ENCODE measurements at regions not wholly inside any gene's neighbourhood (a gene's known extent, or its start where the extent isn't known, plus 50 kb on each side); places are given as distances from the start of the nearest gene placed in this dataset.

GRCh38 chr7:90007001-90007654, 147.1 kb upstream of the STEAP1 start:
- dilution Hi-C loops (cut with HindIII; ENCODE audit: low sequenced_read_pairs, unreplicated experiment): no loop called here
- H4K91ac ChIP-seq (ENCODE audit: insufficient read depth, low read depth, low read length): no peak overlapping the region

More at GRCh38 chr7:90007001-90007654, 147.1 kb upstream of the STEAP1 start:
- H2AFZ ChIP-seq (replicated peaks; ENCODE audit: low read length, poor library complexity): no peak overlapping the region
- H3K27ac ChIP-seq (ENCODE audit: insufficient read depth, low read length): no peak overlapping the region
- WGBS, 2 experiments (ENCODE audit: extremely low coverage in 2 of 2, insufficient read length in 1 of 2): 33% methylated on average over 1 of the region's 3 CpGs; no CpG with 5 or more reads in 1 of the 2 experiments
- no peak overlapping the region for H3K14ac ChIP-seq (replicated peaks; ENCODE audit: low read depth, low read length)
- DNase-seq: no peak
- H3K9ac ChIP-seq (ENCODE audit: low read depth, low read length): no peak overlapping the region
- H3K56ac ChIP-seq (ENCODE audit: extremely low read depth, insufficient read depth, low read length): no peak overlapping the region
- no peak overlapping the region for H2AK5ac ChIP-seq (ENCODE audit: low read depth, low read length)
- H2BK5ac ChIP-seq (ENCODE audit: low read depth, low read length, poor library complexity, severe bottlenecking): no peak overlapping the region
- H3K9me1 ChIP-seq (ENCODE audit: insufficient read depth, low read length): no peaks in the 10 kb centered on the region
- ChIA-PET POLR2A (ENCODE audit: unreplicated experiment) (no interaction called here), CTCF (no interaction called here)
- H2BK20ac ChIP-seq (ENCODE audit: low read depth, low read length): no peak overlapping the region
- no peak overlapping the region for H3K23ac ChIP-seq (ENCODE audit: low read depth, low read length)
- H4K8ac ChIP-seq (ENCODE audit: low read depth in 2 of 2, low read length in 2 of 2): no peak overlapping the region
- no peak overlapping the region for H2BK120ac ChIP-seq (ENCODE audit: low read depth, low read length)
- no peak overlapping the region for H4K5ac ChIP-seq (ENCODE audit: low read depth, low read length)
- no peak overlapping the region for H3K4me2 ChIP-seq (ENCODE audit: low read depth, low read length)
- in situ Hi-C loops (cut with MboI; ENCODE audit: low sequenced_read_pairs): no loop called here
- H3K9me3 ChIP-seq (ENCODE audit: control insufficient read depth, insufficient read depth, low read length): no peaks in the 10 kb centered on the region; the same call in 1 of the 2 replicates
- no peaks in the 10 kb centered on the region for H3K27me3 ChIP-seq (ENCODE audit: control insufficient read depth, insufficient read depth, low read length)
- no peak for ATAC-seq (ENCODE audit: low read depth)
- no peaks in the 10 kb centered on the region for H4K20me1 ChIP-seq (ENCODE audit: insufficient read depth, low read length)
- H3K4ac ChIP-seq (ENCODE audit: low read depth, low read length): no peak overlapping the region
- no peaks in the 10 kb centered on the region for H3K79me1 ChIP-seq (ENCODE audit: low read depth in 1 of 2, low read length in 2 of 2)
- no peaks in the 10 kb centered on the region for H3K4me1 ChIP-seq (ENCODE audit: control insufficient read depth, insufficient read depth, low read length)
- H2AK9ac ChIP-seq (replicated peaks; ENCODE audit: low read depth, low read length, poor library complexity): no peak overlapping the region
- BruUV-seq (replicated peaks): no TSS peak
- no peak for TF ChIP-seq POLR2A (IDR thresholded peaks at IDR 0.05; ENCODE audit: low read depth, low read length)
- TF ChIP-seq NFE2L2 (IDR thresholded peaks at IDR 0.05; ENCODE audit: low read depth, low read length): no peak
- no peak for TF ChIP-seq USF2 (IDR thresholded peaks at IDR 0.05; ENCODE audit: low read depth, low read length)
- no peak for TF ChIP-seq MXI1 (IDR thresholded peaks at IDR 0.05; ENCODE audit: borderline replicate concordance, low read depth, low read length)
- TF ChIP-seq, protein P1, sequence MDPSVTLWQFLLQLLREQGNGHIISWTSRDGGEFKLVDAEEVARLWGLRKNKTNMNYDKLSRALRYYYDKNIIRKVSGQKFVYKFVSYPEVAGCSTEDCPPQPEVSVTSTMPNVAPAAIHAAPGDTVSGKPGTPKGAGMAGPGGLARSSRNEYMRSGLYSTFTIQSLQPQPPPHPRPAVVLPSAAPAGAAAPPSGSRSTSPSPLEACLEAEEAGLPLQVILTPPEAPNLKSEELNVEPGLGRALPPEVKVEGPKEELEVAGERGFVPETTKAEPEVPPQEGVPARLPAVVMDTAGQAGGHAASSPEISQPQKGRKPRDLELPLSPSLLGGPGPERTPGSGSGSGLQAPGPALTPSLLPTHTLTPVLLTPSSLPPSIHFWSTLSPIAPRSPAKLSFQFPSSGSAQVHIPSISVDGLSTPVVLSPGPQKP (IDR thresholded peaks at IDR 0.05; ENCODE audit: borderline replicate concordance, low read depth, low read length): no peak
- no peak for TF ChIP-seq BHLHE40 (IDR thresholded peaks at IDR 0.05; ENCODE audit: low read depth, low read length)
- no peak for TF ChIP-seq CTCF (conservative IDR thresholded peaks at IDR 0.05; ENCODE audit: low read depth, low read length)
- no peak for TF ChIP-seq MAFK (IDR thresholded peaks at IDR 0.05; ENCODE audit: low read depth, low read length)
- TF ChIP-seq RAD21 (IDR thresholded peaks at IDR 0.05; ENCODE audit: low read length): no peak
- no peak for TF ChIP-seq SMC3 (IDR thresholded peaks at IDR 0.05; ENCODE audit: low read depth, low read length)
- no peak for TF ChIP-seq FOS (IDR thresholded peaks at IDR 0.05; ENCODE audit: low read depth, low read length)
- no peak for TF ChIP-seq MAZ (IDR thresholded peaks at IDR 0.05; ENCODE audit: borderline replicate concordance, low read depth, low read length)
- no peak for TF ChIP-seq RFX5 (IDR thresholded peaks at IDR 0.05; ENCODE audit: low read depth, low read length)
- no peak for TF ChIP-seq CHD1 (IDR thresholded peaks at IDR 0.05; ENCODE audit: low read depth, low read length)
- TF ChIP-seq CEBPB (IDR thresholded peaks at IDR 0.05; ENCODE audit: low read depth, low read length): no peak
- no peak overlapping the region for H3K18ac ChIP-seq (ENCODE audit: low read depth, low read length)
- intact Hi-C loops (cut with micrococcal nuclease): no loop called here
- no peak overlapping the region for H2BK15ac ChIP-seq (ENCODE audit: low read depth, low read length)
- H3K4me3 ChIP-seq (ENCODE audit: insufficient read depth, low read depth, low read length): no peak overlapping the region
- no peaks in the 10 kb centered on the region for H3K36me3 ChIP-seq (ENCODE audit: control insufficient read depth, insufficient read depth, low read length)

All from IMR-90 (cell line).